CD4-positive, alpha-beta T cell treated with Interleukin-17A for 4 hours (primary cell): ENCODE measurements at regions not wholly inside any gene's neighbourhood (a gene's known extent, or its start where the extent isn't known, plus 50 kb on each side); places are given as distances from the start of the nearest gene placed in this dataset.

ENCODE experiments used
- DNase-seq: peaks from one replicate; pipeline ENCODE4 v3.0.0-alpha.2; 2020; ENCODE audit warnings: mixed read lengths

GRCh38 chr16:85991425-85991824 lies 92.5 kb downstream of the IRF8 start:
- no peak for DNase-seq

- no peak for DNase-seq
Observed at GRCh38 chr16:85991856-85992255, 92.9 kb downstream of the IRF8 start.

- DNase-seq = no peak
Observed at GRCh38 chr16:85992359-85992758, 93.4 kb downstream of the IRF8 start.

- DNase-seq = no peak
Observed at GRCh38 chr16:85992779-85993178, 93.8 kb downstream of the IRF8 start.

- DNase-seq = no peak
Observed at GRCh38 chr16:85994492-85995490, 95.8 kb downstream of the IRF8 start.

- no peak for DNase-seq
Observed at GRCh38 chr16:85995541-85996423, 96.8 kb downstream of the IRF8 start.

- DNase-seq = no peak
Observed at GRCh38 chr16:85996843-85997242, 97.9 kb downstream of the IRF8 start.

GRCh38 chr16:85998171-85998867 lies 99.4 kb downstream of the IRF8 start:
- DNase-seq = no peak

- DNase-seq = no peak
Observed at GRCh38 chr16:85998868-85999729, 100.1 kb downstream of the IRF8 start.

GRCh38 chr16:85999778-86000177 lies 100.8 kb downstream of the IRF8 start:
- DNase-seq = no peak

GRCh38 chr16:86002178-86002900 lies 103.4 kb downstream of the IRF8 start:
- DNase-seq = no peak

GRCh38 chr16:86007524-86007923 lies 108.6 kb downstream of the IRF8 start:
- no peak for DNase-seq

GRCh38 chr16:86010680-86011141 lies 111.7 kb downstream of the IRF8 start:
- no peak for DNase-seq

GRCh38 chr16:86011532-86011931 lies 112.6 kb downstream of the IRF8 start:
- DNase-seq = no peak

GRCh38 chr16:86012221-86012620 lies 113.3 kb downstream of the IRF8 start:
- no peak for DNase-seq

GRCh38 chr16:86013867-86014266 lies 114.9 kb downstream of the IRF8 start:
- DNase-seq = no peak

GRCh38 chr16:86015606-86016005 lies 116.6 kb downstream of the IRF8 start:
- DNase-seq = no peak

GRCh38 chr16:86016201-86016965 lies 117.4 kb downstream of the IRF8 start:
- peak; percentile 56 for DNase-seq

GRCh38 chr16:86018071-86018470 lies 119.1 kb downstream of the IRF8 start:
- DNase-seq = no peak

- DNase-seq = no peak
Observed at GRCh38 chr16:86018487-86018886, 119.5 kb downstream of the IRF8 start.
